PFSK-1 (cell line): ENCODE measurements at regions not wholly inside any gene's neighbourhood (a gene's known extent, or its start where the extent isn't known, plus 50 kb on each side); places are given as distances from the start of the nearest gene placed in this dataset.

Source experiments
- FOXP2 ChIP-seq: optimal IDR thresholded peaks from 2 replicates; pipeline ENCODE3; 2011; ENCODE audit warnings: borderline replicate concordance, control low read depth, inconsistent platforms; ENCODE audit not compliant: insufficient read depth; ENCODE audit errors: extremely low read length, extremely low read depth
- POLR2AphosphoS5 ChIP-seq: IDR thresholded peaks from 2 replicates; pipeline ENCODE4 v1.6.1; 2012; ENCODE audit warnings: low read depth, mild to moderate bottlenecking, control low read depth, low read length, moderate library complexity
- REST ChIP-seq, 2 experiments: IDR thresholded peaks; 2 replicates each; pipeline versions ENCODE4 v1.6.1 to v1.8.0; 2011 to 2012; ENCODE audit warnings: low read depth in 2 of 2, low read length in 2 of 2, control low read depth in 1 of 2, inconsistent platforms in 1 of 2, mild to moderate bottlenecking in 1 of 2, moderate library complexity in 1 of 2; ENCODE audit not compliant: insufficient read depth in 1 of 2
- SIN3A ChIP-seq: IDR thresholded peaks from 2 replicates; pipeline ENCODE4 v1.6.1; 2012; ENCODE audit warnings: mild to moderate bottlenecking, low read length, moderate library complexity, borderline replicate concordance; ENCODE audit not compliant: insufficient read depth
- TAF1 ChIP-seq: IDR thresholded peaks from 2 replicates; pipeline ENCODE4 v1.6.1; 2012; ENCODE audit warnings: low read length, control low read depth, borderline replicate concordance; ENCODE audit not compliant: insufficient read depth

GRCh38 chr1:187264995-187265602 is 436.4 kb downstream of the PLA2G4A start:
- TF ChIP-seq POLR2AphosphoS5 (no peak), SIN3A (no peak), REST (IDR thresholded peaks at IDR 0.05; ENCODE audit: insufficient read depth in 1 of 2, low read depth in 2 of 2, low read length in 2 of 2) (no peak), TAF1 (no peak), FOXP2 (no peak)
